Medulla oblongata (tissue), 1 donor: ENCODE measurements at regions not wholly inside any gene's neighbourhood (a gene's known extent, or its start where the extent isn't known, plus 50 kb on each side); places are given as distances from the start of the nearest gene placed in this dataset.

Source experiments
- DNase-seq: peaks from one replicate; pipeline ENCODE4 v3.0.0-alpha.2; 2015; ENCODE audit errors: extremely low spot score

DNA sequence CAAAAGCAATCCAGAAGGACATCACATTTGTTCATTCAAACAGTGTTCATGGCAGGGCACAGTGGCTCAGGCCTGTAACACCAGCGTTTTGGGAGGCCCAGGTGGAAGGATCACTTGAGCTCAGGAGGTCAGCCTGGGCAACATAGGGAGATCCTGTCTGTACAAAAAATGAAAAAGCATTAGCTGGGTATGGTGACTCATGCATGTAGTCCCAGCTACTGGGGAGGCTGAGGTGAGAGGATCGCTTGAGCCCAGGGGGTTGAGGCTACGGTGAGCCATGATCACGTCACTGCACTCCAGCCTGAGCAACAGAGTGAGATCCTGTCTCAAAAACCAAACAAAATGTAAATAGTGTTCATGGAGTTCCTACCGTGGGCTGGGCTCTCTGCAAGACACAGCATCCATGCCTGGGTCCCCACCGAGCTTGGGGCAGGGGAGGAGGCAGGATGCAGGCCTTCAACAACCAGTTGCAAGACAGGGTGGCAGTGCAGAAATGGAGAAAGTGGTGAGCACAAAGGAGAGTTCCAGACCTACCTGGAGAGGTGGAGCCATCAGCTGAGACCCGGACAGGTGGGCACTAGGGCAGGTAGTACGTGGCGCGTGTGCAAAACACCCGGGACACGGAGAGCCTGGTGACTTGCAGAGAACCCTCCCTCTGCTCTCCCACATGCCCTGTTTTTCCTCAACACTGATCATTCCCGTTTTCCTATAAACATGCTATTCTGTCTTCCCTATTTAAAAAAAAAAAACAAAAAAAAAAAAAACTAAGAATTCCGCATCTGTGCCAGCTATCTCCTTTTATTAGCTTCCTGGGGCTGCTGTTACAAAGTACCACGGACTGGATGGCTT lies 138.9 kb downstream of the TOMM20 start:
- DNase-seq, result no peak

DNA sequence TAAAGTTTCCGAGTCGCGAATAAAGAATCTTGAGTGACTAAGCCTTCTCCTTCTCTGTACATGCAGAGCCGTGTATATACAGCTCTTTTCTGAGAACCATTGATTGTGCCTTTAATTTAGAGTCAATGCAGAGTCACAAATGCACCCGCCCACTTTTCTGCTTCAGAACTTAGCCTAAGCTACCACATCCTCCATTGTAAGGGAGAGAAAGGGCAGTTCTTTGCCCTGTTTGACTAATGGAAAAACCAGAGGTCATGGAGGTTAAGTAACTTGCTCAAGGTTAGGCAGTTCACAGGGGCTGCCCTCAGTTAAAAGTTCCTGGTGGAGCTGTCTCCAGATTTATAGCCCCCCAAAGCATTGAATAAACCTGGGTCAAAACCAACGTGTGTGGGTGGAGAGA lies 139.6 kb downstream of the TOMM20 start:
- no peak for DNase-seq

DNA sequence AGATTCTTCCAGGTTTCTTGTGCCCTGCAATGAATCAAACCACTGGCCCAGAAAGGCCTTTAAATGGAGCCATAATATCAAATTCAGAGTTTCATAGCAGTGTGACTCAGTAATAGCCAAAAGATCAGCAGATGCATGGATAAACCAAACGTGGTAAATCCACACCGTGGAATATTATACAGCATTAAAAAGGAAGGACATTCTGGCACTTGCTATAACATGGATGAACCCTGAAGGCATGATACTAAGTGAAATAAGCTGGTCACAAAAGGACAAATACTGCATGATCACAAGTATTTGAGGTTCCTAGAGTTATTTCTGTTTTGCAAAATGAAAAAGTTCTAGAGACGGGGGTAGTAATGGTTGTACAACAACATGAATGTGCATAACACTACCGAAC lies 140.1 kb downstream of the TOMM20 start:
- DNase-seq, result no peak

DNA sequence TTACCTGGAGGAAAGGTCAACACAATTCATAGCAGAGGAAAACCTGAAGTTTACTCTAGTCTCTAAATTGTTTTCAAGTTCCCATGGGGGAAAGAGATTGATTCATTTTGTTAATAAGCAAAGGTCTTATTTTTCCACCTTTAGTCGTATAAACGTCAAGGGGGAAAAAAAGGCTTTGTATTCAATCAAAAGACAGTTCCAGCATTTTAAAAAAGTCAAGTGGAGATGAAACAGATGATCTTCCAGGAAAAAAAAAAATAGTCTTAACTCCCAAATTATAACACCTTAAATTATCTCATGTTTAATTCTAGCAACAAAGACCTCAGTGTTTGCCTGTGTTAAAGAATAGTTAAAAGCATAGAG lies 140.5 kb downstream of the TOMM20 start:
- DNase-seq, result no peak

DNA sequence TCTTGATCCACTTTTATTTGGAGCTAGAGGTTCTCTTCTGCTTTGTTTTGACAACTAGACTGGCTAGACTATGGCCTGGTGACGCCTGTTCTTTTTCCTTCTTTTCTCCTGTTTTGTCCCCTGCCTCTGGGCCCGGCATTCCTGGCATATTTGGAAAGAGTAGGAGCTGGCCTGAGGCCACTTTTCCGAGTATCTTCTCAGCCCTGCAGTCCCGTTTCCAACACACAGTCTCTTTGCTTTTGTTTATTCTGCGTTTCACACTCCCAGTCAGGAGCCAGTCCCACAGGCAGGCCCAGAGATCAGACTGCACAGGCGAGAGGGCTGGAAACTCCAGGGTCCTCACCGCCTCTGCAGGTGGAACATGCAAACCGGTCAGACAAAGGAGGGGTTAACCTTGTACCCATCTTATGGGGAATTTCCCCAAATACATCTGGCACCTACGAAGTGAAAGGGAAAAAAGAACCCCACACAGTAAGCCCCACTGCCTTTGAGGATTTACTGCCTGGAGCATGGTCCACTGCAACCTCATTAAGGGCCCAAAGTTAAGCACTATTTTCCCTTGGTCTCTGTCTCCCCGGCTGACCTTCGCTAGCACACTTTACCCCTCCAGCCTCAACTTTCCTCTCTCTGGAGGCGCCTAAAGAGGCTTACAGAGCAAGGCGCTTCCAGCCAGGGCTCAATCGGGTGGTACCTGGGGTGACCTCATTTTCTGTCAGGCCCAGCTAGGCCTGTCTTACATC lies 141.1 kb downstream of the TOMM20 start:
- peak; percentile 59 for DNase-seq

DNA sequence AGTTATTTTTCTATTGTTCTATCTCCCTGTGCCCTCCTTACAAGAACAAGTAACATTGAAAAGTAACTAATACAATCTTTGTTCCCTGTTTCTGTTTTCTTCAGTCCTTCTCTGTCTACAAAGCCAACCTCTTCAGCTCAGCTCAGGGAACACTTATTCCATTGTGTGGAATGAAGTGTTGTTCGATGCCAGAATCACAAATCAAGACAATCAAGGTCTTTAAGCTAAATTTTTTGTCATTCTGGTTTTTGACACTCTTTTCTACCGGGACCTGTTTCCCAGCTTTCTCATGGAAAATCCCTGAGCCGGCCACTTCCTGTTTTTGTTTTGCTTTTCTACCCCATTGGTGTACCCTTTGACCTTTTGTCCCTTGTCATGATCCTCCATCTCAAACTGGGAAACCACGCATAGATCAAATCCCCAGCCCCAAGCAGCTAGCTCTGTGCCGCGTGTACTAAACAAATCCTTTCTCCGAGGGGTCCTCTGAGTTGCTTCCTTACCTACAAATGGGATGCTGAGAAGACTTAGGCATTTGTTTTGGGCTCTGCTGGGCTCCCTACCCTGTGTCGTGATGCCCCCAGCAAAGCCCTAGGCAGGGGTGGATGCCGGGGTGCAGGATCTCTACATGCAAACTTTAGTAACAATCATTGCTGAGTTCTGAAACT lies 141.8 kb downstream of the TOMM20 start:
- DNase-seq, result no peak

DNA sequence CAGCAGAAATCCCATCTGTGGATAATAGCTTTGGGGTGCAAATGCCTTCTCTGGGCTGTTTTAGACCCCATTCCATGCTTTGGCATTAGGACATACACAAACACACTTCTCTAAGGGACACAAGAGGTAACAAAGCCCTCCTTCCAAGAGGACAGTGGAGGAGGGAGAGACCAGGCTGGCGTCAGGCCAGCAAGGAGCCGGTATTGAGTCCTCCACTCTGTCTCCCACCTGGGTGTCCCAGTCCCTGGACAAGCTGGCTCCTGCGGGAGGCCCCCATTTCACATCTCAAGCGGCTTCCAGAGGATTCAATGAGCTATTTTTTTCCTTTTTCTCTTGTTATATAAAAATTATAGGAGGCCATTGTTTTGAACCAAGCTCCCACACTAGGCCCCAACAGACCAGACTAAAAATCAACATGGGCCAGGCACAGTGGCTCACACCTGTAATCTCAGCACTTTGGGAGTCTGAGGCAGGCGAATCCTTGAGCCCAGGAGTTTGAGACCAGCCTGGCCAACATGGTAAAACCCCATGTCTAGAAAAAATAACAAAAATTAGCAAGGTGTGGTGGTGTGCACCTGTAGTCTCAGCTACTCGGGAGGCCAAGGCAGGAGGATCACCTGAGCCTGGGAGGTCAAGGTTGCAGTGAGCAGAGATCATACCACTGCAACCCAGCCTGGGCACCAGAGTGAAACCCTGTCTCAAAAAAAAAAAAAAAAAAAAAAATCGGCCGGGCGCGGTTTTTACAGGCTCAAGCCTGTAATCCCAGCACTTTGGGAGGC lies 142.9 kb downstream of the TOMM20 start:
- DNase-seq, result no peak

DNA sequence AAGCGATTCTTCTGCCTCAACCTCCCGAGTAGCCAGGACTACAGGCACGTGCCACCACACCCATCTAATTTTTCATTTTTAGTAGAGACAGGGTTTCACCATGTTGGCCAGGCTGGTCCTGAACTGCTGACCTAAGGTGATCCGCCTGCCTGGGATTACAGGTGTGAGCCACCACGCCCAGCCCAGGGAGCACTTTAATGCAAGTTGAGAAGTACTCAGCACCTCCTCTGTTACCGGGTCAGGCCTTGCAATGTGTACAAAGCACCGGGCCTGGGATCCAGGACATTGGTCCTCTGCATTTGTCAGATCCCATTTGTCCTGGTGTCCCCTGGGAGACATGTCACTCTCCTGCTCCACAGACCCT lies 143.6 kb downstream of the TOMM20 start:
- no peak for DNase-seq

DNA sequence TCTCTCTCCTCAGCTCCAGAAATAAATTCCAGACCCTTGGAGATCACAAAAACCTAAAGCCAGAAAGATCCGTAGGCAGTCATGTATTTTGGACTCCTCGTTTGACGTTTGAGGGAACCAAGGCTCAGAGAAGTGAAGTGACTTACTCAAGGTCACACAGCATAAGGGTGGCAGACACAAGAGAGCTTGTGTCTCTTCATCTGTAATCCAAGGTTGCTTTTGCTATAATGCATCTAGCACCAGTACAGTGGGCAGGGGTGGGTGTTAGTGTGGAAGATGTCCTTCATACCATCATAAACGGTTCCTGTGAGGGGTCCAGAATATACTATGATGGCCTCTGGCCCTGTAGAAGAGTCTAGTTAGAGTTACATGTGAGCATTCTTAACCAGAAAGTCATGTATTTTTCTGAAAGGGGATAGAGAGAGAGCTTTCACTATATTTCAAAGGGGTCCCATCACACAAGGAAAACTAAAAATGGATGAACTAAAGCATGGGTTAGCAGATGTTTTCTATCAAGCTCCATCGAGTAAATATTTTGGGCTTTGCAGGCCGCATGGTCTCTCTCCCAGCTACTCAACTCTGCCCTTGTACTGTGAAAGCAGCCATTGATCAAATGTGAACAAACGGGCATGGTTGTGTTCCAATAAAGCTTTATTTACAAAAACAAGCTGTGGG lies 144.9 kb downstream of the TOMM20 start:
- DNase-seq, result no peak

DNA sequence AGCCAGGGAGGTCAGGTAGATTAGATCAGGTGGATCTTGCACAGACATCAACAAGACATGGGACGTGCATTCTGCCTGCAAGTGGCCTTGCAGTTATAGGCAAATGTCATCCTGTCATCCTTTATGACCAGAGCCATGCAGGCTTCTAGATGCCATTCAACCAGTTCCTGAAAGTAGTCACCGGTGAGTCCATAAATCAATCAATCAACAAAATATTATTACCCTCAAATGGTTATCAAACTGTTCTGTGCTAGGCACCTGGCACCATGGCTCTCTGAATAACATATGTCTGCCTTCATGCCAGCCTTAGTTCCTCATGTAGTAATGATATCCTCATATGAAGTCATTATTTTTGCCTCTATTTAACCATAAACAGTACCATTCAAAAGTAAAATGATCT lies 146.9 kb downstream of the TOMM20 start:
- no peak for DNase-seq

DNA sequence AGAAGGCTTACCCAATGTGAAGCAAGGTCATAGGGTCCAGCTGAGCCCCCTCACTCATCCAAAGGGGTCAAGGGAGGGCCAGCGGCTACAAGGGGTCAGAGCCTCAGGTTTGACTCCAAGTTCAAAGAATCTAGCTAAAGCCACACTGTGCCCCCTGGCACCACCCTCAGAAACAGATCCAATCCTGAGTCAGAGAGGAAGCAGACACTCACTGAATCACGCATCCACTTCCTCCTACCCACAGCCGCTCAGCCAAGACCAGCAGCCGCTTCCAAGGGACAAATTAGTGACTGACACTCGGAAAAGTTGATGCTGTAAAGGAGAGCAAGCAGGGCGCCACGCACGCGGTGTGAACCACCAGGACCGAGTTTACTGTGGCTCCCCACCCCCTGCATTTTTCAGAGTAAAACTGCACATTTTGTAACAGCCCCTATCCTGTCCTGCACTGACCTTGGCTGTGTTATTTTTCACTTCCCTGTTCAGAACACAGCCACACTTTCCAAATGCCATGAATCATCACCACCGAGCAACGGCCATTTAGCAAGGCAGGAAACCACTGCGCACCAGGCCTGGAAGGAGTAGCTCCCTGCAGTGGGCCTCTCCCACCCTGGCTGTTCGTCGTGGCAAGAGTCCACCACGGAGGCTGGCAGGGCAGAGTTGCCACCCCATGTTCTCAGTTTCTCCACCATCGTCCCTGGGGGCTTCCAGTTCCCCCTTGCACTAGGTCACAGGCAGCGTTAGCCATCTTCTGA lies 147.8 kb downstream of the TOMM20 start:
- peak; percentile 74 for DNase-seq

DNA sequence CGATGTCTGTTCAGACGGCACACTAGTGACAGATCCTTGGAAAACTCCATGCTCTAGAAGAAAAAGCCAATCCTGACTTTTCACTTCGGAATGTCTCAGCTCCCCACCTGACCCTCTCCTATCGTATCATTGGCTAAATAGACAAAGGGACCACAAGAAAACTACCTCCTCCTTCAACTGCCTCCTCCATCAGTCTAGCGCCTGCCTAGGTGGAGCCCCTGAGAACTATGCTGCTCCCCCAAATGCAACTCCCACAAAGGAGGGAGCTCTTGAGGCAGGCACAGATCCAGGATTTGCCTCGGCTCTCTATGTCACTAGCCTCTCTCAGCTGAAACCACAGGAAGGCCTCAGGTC lies 148.4 kb downstream of the TOMM20 start:
- no peak for DNase-seq

DNA sequence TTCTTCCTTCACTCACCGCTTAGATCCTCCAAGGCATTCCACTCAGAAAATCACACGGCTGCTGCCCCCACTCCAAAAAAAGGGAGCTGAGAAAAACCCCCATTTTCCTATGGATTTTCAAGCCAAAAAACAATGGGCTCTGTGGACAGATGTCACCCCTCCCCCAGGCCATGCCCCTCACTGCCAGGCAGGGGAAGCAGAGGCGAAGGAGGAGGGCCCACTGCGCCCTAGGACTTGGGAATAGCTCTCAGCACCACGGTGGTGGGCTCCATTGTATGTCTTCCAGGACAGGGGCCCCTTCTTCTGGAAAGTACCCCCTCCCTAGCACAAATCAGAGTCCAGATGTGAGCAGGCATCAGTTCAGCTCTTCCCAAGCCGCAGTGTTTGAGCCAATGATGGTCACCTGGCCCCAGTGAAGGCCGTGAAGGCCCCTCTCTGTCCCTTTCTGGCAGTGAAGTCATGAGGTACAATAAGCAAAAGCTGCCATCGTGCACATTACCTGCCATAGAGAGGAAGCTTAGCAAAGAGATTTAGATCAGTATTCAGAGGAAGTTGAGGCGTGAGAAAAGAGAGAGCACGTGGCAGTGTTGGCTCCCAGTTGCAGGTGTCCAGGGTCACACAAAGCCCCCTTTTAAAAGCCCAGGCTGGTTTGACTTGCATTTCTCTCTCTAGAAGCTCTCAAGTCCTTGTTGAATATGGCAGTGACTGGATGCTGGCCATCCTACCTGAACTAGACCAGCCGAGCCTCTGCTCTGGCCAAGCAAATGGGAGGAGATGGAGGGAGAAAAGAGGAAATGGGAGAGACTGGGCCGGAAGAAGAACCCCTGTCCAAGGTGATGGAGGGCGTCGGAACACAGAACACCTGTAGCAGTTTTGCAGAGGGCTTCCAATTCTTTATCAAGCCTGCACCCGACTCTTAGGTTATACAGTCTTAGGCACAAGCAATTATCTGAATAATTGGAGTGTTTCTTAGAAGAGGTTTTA lies 149.0 kb downstream of the TOMM20 start:
- no peak for DNase-seq

DNA sequence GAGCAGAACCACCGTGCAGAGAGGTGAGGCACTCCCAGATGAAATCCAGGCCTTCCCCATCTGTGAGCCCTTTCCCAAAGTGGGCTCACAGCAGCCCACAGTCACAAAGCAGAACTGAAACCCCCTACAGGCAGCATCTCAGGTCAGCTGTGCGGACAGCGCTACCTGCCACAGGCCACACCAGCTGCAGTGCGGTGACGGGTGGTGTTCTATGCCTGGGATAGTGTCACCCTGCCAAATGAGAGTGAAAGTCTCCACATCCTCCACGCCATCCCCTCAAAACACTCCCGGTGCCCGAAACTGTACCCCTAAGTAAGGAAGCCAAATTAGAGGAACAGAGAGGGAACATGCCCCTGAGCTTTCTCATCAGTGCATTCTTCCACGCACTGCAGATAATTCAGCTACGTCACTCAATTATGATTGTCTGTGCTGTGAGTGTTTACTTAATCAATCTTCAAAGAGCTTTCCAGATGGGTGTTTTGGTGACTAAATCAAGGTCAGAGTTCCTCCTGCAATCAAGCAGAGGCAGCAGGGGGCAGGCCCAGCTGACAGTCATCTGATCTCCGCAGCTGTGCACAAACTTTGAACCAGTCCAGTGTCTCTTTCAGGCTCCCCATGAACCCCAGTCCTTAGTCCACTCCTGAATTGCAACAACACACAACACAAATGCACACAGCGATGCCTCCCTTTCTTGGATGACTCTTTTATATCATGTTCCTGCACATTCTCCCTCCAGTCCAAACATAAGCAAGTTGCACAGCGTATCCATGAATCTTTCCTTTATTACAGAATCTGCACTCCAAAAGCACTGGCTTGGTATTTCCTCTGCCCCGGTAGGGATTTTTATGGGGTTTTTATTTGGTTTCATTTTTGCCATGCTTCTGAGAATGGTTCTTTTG lies 150.0 kb downstream of the TOMM20 start:
- DNase-seq, result peak; percentile 90

DNA sequence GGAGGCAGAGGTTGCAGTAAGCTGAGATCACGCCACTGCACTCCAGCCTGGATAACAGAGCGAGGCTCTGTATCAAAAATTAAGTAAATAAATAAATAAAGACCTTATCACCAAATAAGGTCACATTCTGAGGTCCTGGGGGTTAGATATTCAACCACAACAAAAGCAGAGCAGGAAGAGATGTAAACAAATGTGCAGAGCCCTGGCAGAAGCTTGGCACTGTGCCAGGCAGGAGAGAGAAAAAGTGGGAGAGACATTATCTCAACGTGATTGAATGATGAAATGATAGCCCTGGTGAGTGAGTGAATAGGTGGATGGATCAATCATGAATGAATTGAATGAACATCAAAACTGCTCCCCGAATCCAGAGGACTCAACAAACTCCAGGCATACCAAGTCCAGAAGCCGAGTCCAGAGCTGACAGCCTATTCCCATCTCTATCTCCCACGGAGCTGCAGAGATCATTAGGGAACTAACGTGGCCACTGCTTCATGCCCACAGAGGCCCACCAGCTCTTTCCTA lies 150.7 kb downstream of the TOMM20 start:
- no peak for DNase-seq

DNA sequence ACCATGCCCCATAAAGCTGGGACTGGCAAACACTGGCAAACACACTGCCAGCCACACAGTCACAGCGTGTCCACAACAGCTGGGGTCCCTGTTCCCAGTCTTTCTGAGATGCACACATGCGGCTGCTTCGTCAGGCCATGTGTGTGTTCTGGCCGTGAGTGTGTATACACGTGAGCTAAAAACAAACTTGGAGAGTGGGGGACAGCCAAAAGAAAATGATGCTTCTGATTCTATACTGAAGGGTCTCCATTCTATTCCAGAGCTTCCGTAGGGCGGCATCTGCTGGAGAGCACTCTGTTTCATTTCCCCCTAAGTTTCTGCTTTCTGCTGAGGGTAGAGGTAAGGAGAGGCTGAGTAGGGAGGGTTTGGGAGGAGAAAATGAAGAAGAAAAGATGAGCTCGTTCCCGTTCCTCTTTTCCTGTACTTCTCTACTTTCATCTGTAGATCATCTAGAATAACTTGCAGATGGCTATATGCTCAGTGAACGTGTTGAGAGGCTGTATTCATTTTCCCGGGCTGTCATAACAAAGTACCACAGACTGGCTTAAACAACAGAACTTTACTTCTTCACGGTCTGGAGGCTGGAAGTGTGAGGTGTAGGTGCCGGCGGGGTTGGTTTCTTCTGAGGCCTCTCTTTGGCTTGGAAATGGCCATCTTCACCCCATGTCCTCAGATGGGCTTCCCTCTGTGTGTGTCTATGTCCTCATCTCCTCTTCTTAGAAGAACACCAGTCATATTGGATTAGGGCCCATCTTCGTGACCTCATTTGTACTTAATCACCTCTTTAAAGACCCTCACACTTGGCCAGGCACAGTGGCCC lies 151.6 kb downstream of the TOMM20 start:
- DNase-seq, result peak; percentile 63
